Kidney capillary endothelial cell (primary cell): ENCODE measurements at regions not wholly inside any gene's neighbourhood (a gene's known extent, or its start where the extent isn't known, plus 50 kb on each side); places are given as distances from the start of the nearest gene placed in this dataset.

Experiments
- DNase-seq: peaks from one replicate; pipeline ENCODE4 v3.0.0-alpha.2; 2018; ENCODE audit warnings: low spot score

DNA sequence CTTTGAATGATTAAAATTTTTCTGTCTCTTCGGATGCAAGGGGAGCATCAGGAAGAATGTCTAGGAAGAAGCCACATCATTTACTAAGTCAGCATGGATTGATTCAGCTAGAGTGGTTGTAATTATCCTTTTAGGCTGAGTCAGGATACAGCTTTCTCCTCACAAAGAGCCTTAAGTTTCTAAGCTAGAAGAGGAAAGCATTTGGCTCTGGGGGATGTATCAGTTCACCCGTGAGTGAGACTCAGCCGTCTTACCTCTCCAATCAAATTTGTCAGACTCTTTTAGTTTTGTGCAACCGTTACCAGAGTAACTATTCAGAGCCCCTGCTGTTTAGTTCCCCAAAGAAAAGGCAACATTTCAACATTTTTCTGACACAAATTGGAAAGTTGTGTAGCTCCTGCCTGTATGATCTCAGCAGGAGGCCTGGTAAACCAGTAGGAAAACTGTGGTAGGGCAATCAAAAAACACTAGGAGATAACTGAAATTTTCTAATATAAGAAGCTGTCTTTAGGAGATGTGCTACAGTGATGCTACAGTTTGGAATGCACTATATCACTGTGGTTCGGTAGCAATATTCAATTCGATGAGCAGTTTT lies 432.4 kb upstream of the LUZP2 start:
- DNase-seq = no peak

DNA sequence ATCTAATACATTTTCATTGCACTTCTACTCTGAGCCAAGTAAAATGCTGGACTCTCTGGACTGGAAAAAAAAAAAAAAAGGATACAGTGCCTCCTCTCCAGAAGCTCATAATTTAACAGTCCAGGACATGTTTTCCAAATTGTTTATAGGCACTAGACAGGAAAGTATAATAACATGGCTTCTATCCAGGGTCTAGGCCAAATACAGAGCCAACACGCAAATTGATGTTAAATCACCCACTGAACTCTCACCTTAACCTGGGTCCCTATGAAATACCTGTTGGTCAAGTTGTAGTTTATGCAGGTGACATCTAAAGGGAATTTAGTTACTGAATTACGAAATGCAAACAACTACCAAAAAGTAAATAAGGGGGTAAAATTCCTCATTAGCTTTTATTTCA lies 428.7 kb upstream of the LUZP2 start:
- DNase-seq = no peak

DNA sequence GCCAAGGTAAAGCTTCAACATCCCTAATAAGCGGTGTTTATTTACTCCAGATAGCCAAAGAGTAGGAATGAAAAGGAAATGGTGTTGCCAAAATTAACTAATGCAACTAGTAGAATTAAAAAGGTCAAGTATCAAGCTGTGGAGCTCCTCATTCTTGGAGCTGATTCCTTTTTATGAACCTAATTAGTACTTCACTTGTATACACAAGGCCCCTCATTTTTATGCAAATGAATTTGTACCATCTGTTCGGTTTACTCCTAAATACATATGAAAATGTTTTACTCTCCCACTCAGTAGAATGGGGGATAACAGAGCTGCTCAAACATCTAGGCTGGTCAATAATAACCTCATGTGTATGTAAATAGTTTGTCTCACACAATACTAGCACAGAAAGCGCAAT lies 426.4 kb upstream of the LUZP2 start:
- DNase-seq = no peak

DNA sequence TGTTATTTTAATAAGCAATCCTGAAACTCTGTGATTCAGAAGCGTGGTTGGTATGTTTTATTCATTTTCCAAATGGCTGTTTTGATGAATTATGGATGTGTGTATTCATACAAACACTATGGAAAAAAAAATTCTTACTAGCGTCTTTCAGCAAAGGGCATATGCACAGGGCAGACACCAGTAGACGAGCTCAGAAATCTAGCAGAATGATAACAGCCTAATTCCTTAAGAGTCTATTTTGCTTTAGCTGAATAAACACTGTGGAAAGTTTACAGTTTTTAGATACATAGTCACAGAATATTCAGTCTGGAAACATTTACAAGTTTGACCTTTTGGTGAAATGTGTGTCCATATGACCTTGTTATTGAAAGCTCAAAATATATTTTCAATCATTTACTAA lies 418.8 kb upstream of the LUZP2 start:
- no peak for DNase-seq

DNA sequence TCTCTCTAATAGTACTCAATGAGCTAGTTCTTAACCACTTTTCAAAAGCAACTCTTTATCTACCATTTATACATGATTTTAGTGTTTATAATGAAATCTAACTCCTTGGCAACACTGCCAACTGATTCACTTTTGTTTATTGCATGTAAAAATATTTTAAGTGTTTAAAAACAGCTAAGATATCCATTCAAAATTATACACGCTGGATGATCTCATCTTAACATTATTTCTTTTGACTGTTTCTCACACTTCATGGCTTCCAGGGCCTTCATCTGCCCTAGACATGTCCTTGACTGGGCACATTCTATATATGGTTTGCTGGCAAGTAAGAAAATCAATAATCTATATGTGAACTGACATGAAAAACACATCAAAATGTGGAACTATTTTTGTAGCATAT lies 414.6 kb upstream of the LUZP2 start:
- DNase-seq = no peak

DNA sequence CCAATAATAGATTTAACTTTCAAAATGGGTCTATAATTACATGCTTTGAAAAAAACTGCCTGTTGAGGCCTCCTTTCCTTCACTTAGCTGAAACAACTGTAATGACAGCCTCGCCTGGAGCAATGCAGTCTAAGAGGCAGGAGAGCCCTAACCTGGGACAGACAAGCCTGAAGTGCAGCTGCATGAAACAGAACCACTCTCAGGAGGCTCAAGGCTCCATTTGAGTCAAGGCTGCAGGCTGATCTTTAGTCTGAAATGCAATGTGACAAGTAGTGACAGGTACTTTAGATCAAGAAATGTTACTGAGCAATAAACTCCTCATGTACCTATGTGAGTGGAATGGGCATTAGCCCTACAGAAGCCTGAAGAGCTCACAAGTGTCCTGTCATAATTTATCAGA lies 414.0 kb upstream of the LUZP2 start:
- DNase-seq = no peak

DNA sequence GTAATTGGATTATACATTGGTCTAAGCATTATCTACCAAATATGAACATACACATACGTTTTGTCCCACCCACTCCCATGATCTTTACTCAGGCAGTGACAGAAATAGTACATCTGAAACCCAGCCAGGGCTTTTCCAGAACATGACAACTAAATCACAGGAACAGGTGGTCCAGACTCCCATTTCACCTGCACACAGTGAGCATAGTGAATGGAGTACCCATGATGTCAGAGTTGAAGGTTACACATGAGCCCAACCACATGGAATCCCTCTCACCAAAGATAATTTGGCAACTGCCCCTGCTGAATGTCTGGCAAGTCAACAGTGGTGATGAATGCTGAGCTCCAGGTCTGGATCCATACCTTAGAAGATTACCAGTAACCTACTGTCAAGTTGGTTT lies 411.9 kb upstream of the LUZP2 start:
- no peak for DNase-seq

DNA sequence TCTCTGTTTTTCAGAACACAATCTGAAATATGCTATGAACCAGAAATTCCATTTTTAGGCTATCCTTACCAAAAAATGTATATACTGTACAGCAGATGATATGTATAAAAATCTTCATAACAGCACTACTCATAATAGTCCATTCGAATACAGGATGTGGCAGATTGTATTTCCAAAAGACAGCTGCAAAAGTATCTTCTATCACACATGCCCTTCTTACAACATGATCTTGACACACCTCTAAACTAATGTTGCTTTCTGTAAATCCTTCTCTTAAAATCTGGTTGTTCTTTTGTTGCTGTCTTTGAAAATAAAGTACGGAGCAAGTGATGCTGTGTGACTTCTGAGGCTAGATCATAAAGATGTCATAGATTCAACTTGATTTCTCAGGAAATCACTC lies 409.9 kb upstream of the LUZP2 start:
- no peak for DNase-seq

DNA sequence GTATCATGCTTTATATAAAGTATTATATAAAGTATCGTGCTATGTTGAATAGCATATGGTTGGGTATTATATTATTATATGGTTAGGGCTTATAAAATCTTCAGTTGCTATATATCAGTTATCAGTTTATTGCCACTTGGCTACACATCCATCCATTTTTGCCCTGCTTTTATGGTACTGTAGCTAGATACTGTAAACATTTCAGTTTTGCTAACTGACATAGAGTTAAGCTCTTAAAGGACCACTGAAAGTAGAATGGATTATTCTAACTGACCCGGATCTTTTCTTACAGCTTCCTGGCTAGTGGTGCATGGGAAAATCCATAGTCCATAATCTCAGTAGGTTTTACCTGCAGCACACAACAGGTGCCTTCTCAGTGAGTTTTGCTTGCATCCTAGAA lies 405.3 kb upstream of the LUZP2 start:
- no peak for DNase-seq

DNA sequence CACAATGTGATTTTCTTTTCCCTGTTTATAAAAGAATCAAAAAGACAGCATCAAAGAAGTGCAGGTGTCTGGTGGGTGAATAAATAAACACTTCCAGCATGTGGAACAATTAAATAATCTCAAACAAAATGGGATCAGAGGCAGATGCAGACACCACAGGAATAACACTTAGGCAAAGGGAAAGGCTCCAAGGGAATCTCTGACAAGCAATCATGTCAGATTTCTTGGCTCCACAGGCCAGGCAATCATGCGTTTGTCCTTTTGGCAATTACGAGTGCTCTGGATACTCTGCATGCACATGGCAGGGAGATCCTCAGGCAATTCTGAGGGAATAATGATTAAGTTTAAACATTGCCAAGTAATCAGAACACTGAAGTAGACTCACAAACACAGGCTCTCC lies 403.5 kb upstream of the LUZP2 start:
- no peak for DNase-seq

DNA sequence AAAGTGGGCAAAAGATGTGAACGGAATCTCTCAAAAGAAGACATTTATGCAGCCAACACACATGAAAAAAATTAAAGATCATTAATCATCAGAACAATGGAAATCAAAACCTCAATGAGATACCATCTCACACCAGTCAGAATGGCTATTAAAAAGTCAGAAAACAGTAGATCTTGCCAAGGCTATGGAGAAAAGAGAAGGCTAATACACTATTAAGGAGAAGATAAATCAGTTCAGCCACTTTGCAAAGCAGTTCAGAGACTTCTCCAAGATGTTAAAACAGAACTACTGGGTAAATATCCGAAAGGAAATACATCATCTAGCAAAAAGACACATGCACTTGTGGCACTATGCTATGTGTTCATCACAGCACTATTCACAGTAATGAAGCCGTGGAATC lies 388.2 kb upstream of the LUZP2 start:
- no peak for DNase-seq

DNA sequence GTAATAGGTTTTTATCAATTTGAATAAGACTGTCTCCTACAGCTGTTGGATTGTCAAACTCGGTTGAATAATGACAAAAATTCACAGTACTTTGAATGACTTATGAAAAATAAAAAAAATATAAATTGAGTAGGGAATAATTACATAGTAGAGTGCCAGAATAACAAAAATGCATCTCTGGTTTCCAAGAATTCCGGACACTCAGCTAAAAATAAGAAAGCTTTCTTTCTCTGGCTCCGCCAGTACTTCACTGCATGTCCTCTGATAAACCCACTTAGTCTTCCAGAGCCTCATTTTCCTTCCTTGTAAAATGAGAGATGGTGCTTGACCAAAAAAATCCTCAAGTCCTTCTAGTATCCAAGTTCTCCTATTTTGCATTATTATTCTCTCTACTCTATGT lies 374.6 kb upstream of the LUZP2 start:
- DNase-seq = no peak

DNA sequence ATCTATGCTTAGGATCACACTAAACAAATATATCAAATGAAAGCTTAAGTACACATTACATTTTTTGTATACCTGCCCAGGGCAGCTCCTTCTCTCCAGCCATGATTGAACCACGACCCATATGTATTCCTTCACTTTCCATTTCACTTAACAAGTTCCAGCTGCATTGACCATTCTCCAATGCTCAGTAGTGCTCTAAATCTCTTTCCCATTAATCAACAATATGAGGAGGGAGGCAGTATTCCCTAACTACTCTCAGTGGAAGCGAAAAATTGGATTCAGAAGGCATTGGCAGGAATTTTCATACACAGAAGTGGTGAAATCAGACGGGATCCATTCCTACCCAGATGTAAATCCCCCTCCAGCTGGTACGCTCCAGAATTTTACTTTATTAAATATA lies 372.0 kb upstream of the LUZP2 start:
- no peak for DNase-seq

DNA sequence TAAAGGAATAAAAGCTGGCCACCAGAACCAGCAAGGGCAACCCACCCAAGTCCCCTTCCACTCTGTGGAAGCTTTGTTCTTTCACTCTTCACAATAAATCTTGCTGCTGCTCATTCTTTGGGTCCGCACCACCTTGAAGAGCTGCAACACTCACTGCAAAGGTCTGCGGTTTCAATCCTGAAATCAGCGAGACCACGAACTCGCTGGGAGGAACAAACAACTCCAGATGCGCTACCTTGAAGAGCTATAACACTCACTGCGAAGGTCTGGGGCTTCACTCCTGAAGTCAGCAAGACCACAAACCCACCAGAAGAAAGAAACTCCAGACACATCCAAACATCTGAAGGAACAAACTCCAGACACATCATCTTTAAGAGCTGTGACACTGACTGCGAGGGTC lies 365.2 kb upstream of the LUZP2 start:
- DNase-seq = no peak

DNA sequence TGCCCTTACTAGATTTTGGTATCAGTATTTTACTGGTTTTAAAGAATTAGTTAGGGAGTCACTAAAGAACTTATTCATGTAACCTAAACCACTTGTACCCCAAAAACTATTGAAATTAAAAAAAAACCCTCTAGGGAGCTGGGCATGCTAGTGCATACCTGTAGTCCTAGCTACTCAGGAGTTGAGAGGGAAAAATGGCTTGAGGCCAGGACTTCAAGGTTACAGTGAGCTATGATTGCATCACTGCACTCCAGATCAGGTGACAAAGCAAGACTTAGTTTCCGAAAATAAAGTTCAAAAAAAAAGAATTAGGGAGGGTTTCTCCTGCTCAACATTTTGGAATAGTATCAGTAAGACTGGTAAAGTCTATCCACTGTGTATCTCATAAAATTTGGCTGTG lies 364.4 kb upstream of the LUZP2 start:
- no peak for DNase-seq

DNA sequence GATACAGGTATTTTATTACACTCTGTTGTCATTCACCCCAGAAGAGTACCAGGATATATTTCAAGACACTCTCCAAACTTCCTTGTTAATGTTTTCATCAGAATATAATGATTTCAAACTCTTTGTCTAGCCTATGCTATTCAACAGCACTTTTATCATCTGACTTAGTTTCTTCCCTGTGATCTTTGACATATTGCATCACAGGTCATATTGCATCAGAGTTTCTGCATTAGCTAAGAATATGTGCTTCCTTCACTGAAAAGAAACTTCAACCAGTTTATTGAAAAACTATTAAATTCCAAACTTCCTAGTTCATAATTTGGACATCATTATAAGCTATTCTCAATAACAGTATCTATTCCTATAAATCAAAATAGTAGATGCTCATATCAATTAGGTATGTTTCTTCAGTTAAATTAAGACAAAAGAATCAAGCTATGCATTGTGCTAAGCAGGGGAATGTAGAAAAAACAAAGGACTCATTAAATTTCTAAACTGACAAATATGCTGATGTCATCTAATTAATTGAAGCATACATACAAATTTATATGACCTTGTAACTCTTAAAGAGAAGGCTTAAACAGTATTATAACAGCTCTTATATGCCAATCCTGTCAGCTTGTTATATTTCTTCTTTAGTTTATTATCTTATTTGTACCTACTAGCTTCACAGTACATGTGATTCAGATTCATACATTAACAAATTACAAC lies 361.8 kb upstream of the LUZP2 start:
- no peak for DNase-seq

DNA sequence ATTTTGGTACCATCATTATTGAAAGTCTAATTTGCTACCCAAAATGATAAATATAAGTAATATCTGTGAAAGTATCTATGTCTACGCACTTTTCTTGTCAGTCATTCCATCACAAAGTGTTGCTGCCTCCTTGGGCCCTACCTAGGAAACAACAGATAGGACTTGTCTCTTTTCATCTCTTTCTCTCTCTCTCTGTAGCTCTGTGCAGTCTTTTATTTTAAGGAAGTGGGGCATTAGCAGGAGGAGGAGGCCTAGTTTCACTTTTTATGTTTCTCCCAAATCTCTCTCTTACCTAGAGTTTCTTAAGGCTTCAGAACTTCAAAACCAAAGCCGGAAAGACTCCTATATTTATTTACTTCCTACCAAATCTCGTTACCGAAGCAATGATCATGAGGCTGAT lies 354.8 kb upstream of the LUZP2 start:
- no peak for DNase-seq

DNA sequence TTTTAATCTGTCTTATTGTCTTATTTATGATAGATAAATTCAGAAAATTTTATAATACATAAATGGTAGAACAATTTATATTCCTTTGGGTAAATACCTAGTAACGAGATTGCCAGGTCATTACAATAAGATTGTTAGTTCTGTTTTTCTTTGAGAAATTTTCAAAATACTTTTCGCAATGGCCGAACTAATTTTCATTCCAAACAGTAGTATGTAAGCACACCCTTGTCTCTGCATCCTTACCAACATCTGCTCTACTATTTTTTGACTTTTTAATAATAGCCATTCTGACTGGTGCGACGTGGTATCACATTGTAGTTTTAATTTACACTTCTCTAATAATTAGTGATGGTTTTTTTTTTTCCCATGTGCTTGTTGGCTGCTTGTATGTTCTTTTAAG lies 351.4 kb upstream of the LUZP2 start:
- no peak for DNase-seq

DNA sequence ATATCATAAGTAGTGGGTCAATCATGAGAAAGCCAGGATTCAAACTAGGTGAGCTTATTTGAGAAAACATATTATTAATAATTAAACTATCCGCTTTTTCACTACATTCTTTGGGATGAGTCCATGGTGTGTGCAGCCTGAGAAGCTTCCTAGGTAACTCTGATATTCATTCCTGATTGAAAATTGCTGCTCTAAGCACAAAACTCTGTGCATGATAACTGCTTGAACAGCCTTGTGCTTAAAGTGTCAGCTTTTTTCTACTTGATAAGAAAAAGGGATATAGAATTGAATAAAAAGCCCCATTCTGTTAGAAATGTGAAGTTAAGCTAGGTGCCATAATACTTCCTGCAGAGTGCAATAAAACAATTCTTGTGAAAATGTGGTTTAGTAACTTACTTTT lies 343.5 kb upstream of the LUZP2 start:
- no peak for DNase-seq

DNA sequence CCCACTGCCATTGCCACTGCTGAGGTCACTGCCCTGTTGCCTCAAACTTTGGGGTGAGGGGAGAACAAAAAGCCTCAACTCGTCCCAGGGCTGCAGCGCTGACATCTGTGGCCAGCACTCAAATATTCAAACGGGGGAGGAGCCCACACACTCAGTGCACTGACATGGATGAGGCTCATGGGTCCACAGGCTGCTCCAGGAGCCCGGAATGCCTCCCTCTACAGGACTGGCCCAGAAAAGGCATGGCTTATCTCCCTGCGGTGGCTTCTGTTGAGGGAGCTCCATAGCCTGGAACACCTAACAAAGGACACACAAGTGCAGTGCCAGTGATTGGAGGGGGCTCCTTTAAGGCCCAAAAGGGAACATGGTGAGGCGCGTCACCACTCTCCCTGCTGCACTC lies 341.1 kb upstream of the LUZP2 start:
- DNase-seq = no peak

DNA sequence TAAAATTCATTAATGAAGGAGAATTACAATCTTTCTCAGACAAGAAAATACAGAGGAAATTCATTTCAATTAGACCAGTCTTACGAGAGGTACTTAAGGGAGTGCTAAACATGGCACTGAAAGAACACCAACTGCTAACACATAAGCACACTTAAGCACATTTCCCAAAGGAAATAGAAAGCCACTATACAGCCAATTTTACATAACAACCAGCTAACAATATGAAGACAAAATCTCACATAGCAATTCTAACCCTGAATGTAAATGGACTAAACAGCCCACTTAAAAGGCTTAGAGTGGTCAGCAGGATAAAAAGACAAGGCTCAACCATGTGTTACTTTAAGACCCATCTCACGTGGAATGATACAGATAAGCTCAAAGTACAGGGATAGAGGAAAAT lies 339.5 kb upstream of the LUZP2 start:
- no peak for DNase-seq

DNA sequence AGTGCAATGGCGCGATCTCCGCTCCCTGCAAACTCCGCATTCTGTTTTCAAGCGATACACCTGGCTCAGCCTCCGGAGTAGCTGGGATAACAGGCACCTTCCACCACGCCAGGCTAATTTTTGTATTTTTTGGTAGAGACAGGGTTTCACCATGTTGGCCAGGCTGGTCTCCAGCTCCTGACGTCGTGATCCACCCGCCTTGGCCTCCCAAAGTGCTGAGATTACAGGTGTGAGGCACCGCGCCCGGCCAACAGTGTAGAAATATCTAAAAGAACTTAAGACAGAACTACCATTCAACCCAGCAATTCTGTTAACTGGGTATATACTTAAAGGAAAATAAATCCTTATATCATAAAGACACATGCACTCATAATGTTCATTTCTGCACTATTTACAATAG lies 335.3 kb upstream of the LUZP2 start:
- no peak for DNase-seq

DNA sequence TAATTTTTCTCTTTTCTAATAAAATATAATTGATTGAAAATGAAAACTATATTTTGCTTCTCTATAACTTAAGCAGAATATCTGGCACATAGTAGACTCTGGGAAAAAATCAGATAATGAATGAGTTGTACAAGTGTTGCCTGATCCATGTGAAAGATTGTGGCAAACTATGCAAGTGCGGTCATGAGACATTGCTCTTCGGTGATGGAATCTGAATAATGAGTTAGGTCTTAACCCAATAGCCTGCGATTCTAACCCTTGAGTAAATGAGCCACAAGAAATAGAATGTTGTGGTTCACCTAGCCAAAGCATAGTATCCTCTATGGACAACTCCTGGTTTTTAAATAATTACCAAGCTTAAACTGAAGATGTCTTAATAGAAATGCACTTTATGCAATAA lies 333.7 kb upstream of the LUZP2 start:
- no peak for DNase-seq

DNA sequence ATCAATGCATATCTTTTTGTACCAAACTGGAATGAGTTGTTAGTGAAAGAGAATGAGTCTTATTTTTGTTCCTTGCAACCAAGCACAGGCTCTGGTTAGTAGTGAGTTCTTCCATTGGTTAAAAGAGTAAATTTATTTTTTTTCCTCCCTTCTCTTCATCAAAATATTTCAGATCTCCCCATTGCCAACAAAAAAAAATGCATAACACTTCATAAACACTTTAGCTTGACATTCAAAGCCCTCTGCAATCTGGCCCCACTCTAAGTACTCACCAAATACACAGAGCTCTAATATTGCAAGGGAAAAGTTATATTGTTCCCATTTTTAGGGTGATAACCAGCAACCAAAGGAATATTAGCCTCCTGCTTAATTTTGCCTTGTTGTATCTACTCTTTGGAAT lies 333.0 kb upstream of the LUZP2 start:
- DNase-seq = no peak

DNA sequence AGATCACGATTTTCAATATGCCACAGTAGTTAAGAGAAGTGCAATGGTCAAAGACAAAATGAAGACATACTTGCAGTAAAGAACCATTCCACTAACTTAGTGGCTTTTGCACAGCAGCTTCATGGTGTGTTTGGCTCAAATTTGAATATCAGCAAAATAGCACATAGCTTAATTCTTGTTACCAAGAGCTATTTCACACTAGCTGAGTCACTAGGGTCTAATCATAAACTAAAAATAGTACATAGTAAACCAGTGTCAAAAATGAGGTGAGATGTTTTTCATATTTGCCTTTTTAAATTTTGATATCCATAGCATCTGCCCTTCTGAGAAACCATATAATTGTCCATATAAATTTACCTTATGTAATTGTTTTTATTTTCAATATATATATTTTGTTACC lies 325.0 kb upstream of the LUZP2 start:
- DNase-seq = no peak
